ENCODE measurements at regions not wholly inside any gene's neighbourhood (a gene's known extent, or its start where the extent isn't known, plus 50 kb on each side); places are given as distances from the start of the nearest gene placed in this dataset.
"Not testable (repeated sequence)": the region's sequence is repeated elsewhere in the genome, so short reads cannot be mapped to it uniquely, and the experiment has no call there.

DNA sequence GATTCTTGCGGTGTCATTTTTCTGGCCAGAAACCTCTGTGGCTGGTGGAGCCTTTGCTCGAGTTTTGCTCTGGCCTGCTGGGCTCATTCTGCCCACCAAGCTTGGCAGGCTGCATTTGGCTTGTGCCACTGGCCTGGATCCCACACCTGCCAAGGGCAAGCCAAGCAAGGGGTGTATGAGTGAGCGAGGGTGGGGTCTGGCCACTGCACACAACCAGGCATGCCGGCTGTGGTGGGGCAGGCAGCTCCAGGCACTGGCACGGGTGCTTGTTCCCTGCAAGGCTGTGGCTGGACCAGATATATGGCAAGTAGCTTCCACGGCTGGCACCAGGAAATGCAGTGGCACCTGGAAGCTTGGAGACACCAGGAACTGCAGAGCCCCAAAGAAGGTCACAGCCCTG is 68.6 kb upstream of the PPP3CA start:
- DNase-seq, result no peak
- Histone ChIP-seq H3K9me3 (ENCODE audit: severe bottlenecking) (no peaks in the 10 kb centered on the region), H3K27ac (no peak overlapping the region), H3K4me3 (ENCODE audit: low read depth, low read length) (no peak overlapping the region), H3K27me3 (ENCODE audit: insufficient read depth, low read depth, severe bottlenecking) (no peaks in the 10 kb centered on the region), H3K36me3 (no peaks in the 10 kb centered on the region)
- TF ChIP-seq, protein P1, sequence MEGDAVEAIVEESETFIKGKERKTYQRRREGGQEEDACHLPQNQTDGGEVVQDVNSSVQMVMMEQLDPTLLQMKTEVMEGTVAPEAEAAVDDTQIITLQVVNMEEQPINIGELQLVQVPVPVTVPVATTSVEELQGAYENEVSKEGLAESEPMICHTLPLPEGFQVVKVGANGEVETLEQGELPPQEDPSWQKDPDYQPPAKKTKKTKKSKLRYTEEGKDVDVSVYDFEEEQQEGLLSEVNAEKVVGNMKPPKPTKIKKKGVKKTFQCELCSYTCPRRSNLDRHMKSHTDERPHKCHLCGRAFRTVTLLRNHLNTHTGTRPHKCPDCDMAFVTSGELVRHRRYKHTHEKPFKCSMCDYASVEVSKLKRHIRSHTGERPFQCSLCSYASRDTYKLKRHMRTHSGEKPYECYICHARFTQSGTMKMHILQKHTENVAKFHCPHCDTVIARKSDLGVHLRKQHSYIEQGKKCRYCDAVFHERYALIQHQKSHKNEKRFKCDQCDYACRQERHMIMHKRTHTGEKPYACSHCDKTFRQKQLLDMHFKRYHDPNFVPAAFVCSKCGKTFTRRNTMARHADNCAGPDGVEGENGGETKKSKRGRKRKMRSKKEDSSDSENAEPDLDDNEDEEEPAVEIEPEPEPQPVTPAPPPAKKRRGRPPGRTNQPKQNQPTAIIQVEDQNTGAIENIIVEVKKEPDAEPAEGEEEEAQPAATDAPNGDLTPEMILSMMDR (IDR thresholded peaks at IDR 0.05; ENCODE audit: low read depth, low read length), result no peak

DNA sequence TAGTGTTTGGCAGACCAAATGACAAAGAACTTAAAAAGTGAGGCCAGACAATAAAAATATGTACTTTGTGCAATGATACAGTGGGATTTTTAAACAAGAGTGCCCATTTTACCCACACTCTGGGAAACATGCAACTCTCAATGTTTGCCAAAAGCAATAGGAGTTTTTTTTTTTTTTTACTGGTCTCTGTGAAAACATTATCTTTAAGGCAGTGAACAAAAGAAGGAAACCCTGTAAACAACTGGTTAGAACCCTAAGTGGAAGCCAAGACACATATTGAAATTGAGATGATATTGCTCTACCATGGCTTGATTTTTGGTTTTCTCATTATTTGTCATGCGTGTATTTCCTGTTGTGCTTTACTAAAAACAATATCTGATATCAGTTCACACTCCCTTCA is 67.2 kb upstream of the PPP3CA start:
- Histone ChIP-seq H3K27me3 (ENCODE audit: insufficient read depth, low read depth, severe bottlenecking) (no peaks in the 10 kb centered on the region), H3K36me3 (no peaks in the 10 kb centered on the region), H3K9me3 (ENCODE audit: severe bottlenecking) (no peaks in the 10 kb centered on the region), H3K4me3 (ENCODE audit: low read depth, low read length) (no peak overlapping the region), H3K27ac (no peak overlapping the region)
- TF ChIP-seq, protein P1 (IDR thresholded peaks at IDR 0.05; ENCODE audit: low read depth, low read length), result no peak
- DNase-seq, result no peak

DNA sequence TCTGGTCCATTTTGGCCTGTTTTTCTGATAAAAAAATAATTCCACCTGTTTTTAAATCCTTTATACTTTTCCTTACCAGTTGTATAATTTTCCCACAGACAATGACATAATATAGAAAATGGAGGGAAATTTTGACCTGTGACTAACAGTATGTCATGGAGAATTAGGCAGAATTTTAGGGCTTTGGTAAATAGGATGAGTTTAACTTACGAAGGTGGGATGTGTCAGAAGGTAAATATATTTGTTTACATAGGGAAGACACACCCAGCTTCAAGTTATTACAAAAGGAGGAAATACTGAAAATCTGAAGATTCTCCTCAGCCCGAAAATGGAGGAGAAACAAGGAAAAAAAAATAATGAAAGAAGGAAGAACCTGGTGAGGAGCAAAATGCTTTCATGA is 64.6 kb upstream of the PPP3CA start:
- Histone ChIP-seq H3K27ac (no peak overlapping the region), H3K27me3 (ENCODE audit: insufficient read depth, low read depth, severe bottlenecking) (no peaks in the 10 kb centered on the region), H3K4me3 (ENCODE audit: low read depth, low read length) (no peak overlapping the region), H3K9me3 (ENCODE audit: severe bottlenecking) (no peaks in the 10 kb centered on the region), H3K36me3 (no peaks in the 10 kb centered on the region)
- DNase-seq, result no peak
- TF ChIP-seq, protein P1 (IDR thresholded peaks at IDR 0.05; ENCODE audit: low read depth, low read length), result no peak

DNA sequence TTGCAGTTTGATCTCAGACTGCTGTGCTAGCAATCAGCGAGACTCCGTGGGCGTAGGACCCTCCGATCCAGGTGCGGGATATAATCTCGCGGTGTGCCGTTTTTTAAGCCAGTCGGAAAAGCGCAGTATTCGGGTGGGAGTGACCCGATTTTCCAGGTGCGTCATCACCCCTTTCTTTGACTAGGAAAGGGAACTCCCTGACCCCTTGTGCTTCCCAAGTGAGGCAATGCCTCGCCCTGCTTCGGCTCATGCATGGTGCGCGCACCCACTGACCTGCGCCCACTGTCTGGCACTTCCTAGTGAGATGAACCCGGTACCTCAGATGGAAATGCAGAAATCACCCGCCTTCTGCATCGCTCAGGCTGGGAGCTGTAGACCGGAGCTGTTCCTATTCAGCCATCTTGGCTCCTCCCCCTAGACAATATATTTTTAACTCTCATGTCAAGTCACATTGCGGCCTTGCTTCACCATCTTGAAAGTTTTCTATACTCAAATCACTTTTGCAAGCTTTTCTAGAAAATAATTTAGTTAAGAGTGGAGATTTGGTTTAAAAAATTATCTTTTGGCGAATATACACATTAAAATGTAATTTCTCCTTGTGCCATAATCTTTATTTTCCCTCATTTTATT is 64.1 kb upstream of the PPP3CA start:
- not testable (repeated sequence) for DNase-seq; H3K27ac ChIP-seq; H3K27me3 ChIP-seq (ENCODE audit: insufficient read depth, low read depth, severe bottlenecking); H3K9me3 ChIP-seq (ENCODE audit: severe bottlenecking); H3K36me3 ChIP-seq; H3K4me3 ChIP-seq (ENCODE audit: low read depth, low read length)

DNA sequence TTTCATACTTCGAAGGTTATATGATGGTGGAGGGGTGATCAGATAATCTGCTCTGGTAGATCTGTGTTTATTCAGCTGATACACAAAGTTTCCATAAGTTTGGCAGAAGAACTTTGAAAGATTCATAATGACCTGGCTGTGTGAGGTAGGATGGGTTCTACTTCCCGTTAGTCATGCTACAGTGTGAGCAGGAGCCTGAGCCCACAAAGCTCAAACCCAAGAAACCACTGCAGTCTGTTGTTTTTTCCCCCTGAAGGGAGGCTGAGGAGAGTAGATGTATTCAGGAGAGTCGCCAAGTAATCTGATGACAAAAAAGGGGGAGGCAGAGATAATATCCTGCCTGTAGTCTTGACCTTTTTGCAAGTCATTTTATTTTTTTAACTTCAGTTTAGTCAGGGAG is 52.8 kb upstream of the PPP3CA start:
- TF ChIP-seq, protein P1 (IDR thresholded peaks at IDR 0.05; ENCODE audit: low read depth, low read length), result no peak
- Histone ChIP-seq H3K36me3 (no peaks in the 10 kb centered on the region), H3K27me3 (ENCODE audit: insufficient read depth, low read depth, severe bottlenecking) (no peaks in the 10 kb centered on the region), H3K4me3 (ENCODE audit: low read depth, low read length) (no peak overlapping the region), H3K9me3 (ENCODE audit: severe bottlenecking) (no peaks in the 10 kb centered on the region), H3K27ac (no peak overlapping the region)
- DNase-seq, result no peak

DNA sequence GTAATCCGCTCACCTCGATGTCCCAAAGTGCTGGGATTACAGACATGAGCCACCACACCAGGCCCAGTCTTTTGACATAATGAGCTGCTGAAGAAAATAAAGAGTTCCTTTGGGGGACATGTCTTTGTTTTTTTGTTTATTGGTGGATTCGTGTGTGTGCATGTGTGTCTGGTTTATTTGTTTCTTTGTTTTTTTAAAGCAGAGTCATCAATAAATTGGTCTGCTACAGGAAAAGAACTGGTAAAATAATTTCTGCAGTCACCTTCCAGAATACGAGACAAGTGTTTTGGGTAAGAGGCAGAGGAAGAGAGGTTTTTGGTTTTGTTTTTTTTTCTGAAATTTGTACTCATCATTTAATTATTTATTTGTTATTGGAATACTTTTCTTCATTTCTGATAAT is 51.5 kb upstream of the PPP3CA start:
- no peak for DNase-seq
- TF ChIP-seq, protein P1 (IDR thresholded peaks at IDR 0.05; ENCODE audit: low read depth, low read length), result no peak
- H3K27ac ChIP-seq, result no peak overlapping the region

More for the DNA sequence above, 51.5 kb upstream of the PPP3CA start:
- Histone ChIP-seq H3K36me3 (no peaks in the 10 kb centered on the region), H3K4me3 (ENCODE audit: low read depth, low read length) (no peak overlapping the region), H3K27me3 (ENCODE audit: insufficient read depth, low read depth, severe bottlenecking) (no peaks in the 10 kb centered on the region), H3K9me3 (ENCODE audit: severe bottlenecking) (no peaks in the 10 kb centered on the region)
